A673 (cell line): ENCODE measurements at regions not wholly inside any gene's neighbourhood (a gene's known extent, or its start where the extent isn't known, plus 50 kb on each side); places are given as distances from the start of the nearest gene placed in this dataset.

Experiments
- EZH2 ChIP-seq: fragments of 200-600 bp; sonication (generic); IDR thresholded peaks from 2 replicates; pipeline ENCODE4 v1.6.1; 2017; ENCODE audit warnings: borderline replicate concordance, low read depth, mild to moderate bottlenecking, mixed read lengths, antibody characterized with exemption, low read length; ENCODE audit not compliant: poor library complexity, severe bottlenecking
- TF ChIP-seq, protein P1 (sequence below): fragments of 300-800, 200-600 bp; sonication (generic); conservative IDR thresholded peaks from 2 replicates; pipeline ENCODE4 v1.5.1; 2017; ENCODE audit warnings: low read depth, mild to moderate bottlenecking, antibody characterized with exemption, low read length, moderate library complexity, mixed read lengths

GRCh38 chr5:152638996-152639552 is 234.0 kb upstream of the NMUR2 start:
- TF ChIP-seq, protein P1, sequence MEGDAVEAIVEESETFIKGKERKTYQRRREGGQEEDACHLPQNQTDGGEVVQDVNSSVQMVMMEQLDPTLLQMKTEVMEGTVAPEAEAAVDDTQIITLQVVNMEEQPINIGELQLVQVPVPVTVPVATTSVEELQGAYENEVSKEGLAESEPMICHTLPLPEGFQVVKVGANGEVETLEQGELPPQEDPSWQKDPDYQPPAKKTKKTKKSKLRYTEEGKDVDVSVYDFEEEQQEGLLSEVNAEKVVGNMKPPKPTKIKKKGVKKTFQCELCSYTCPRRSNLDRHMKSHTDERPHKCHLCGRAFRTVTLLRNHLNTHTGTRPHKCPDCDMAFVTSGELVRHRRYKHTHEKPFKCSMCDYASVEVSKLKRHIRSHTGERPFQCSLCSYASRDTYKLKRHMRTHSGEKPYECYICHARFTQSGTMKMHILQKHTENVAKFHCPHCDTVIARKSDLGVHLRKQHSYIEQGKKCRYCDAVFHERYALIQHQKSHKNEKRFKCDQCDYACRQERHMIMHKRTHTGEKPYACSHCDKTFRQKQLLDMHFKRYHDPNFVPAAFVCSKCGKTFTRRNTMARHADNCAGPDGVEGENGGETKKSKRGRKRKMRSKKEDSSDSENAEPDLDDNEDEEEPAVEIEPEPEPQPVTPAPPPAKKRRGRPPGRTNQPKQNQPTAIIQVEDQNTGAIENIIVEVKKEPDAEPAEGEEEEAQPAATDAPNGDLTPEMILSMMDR = no peak
- TF ChIP-seq EZH2 = no peak
